Effector CD8-positive, alpha-beta T cell (primary cell): ENCODE measurements at regions not wholly inside any gene's neighbourhood (a gene's known extent, or its start where the extent isn't known, plus 50 kb on each side); places are given as distances from the start of the nearest gene placed in this dataset.

Experiments
- DNase-seq: peaks from one replicate; lab custom pipeline; 2025; lab: John Stamatoyannopoulos, UW

DNA sequence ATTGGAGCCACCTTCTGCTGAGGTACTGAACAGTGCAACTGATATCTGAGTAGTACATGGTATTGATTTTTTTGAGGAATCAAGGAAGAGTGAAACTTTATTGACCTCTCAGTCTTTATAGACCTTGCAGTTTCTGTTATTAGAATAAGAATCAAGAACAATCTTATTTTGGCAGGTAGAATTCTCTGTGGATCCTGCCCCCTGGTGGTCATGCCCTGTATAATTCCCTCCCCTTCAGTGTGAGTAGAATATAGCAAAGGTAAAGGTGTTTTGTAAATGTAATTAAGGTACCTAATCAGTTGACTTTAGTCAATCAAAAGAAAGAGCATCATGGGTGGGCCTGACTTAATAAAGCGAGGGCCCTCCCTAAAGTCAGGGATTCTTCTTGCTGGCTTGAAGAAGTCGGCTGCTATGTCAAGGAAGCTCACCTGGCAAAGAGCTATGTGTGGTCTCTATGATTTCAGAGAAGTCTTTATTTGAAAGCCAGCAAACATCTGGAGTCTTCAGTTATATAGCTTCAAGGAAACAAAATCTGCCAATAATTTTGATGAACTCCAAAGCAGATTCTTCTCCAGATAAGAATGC lies 142.8 kb downstream of the LSM5 start:
- DNase-seq: no peak

DNA sequence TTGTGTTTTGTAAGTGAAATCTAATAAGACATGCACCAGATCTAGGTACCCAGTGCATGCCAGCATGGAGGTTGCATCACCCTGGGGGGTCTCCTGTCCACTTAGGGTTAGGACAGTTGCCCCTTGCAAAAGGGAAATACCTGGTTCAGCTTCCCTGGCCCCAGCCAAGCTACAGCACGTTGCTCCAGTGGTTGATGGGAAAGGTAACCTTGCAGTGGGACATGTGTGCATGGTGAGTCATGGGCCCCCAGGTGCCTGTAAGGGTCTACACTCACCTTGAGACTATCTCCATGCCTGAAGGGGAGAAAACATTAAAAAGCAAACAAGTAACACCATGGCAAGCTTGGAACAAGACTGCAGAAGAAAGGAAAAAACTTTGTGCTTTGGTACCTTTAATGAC lies 143.9 kb downstream of the LSM5 start:
- DNase-seq: no peak

DNA sequence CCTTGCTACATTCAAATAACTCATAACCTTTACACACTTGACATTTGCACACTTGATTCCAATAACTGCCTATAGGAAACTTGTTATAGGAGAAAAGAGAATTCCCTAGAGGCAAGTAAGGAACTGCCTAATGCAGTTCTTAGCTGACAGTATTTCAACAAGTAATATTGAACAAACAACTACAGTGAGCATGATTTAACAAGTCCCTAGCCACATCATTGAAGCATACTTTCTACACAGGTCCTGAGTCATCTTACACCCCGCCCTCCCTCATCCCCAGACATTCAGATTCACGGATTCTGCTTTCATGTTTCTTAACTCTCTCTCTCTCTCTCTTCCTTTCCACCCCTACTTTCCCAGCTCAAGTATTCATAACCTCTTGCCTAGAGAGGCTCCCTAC lies 153.5 kb downstream of the LSM5 start:
- DNase-seq: no peak

DNA sequence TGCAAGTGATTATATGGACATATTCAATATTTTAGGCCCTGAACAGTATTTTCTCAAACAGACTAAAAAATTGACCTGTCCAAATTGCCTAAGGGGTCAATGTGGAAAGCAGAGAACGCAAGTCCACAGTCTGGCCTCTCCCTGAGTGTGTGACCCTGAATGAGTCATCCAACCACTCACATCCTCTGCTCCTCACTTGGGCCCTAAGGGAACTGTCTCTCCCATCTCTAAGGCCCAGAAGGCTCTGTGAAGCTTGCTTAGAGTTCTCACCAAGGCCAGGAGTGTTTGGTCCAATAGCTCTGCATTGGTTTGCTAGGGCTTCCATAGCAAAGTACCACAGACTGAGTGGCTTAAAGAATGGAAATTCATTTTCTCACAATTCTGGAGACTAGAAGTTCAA lies 155.1 kb downstream of the LSM5 start:
- DNase-seq: no peak

DNA sequence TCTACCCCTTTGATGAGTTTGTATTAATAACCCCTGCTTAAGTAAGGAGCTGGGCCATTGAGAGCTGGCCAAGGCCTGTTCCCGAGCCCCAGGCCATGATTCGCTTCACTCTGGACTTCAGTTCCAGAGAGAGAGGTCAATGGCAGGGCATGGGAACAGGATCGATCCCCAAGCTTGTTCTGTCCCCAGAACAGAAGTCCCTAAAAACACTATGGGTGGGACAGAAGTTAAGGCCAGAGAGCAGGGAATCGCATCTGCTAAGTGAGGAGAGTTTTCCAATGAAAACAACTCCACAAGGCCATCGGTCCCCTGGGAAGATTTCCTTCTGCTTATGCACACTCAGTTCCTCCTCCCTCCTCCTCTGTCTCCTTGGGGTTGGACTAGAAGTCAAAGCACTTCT lies 159.6 kb downstream of the LSM5 start:
- no peak for DNase-seq

DNA sequence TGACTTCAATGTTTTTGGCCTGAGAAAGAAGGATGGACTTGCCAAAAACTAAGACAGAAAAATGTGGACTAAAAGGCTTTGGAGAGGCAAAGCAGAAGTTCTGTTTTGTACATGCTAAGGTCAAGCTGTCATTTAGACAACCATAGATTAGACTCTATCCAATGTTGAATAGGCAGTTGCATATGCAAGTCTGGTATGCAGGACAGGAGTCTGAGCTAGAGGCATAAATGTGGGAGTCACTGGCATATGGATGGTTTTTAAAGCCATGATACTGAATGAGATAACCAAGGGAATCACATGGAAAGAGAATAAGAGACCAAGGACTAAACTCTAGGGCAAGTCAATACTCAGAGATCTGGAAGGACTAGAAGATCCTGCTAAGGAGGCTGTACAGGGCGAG lies 164.1 kb downstream of the LSM5 start:
- no peak for DNase-seq

DNA sequence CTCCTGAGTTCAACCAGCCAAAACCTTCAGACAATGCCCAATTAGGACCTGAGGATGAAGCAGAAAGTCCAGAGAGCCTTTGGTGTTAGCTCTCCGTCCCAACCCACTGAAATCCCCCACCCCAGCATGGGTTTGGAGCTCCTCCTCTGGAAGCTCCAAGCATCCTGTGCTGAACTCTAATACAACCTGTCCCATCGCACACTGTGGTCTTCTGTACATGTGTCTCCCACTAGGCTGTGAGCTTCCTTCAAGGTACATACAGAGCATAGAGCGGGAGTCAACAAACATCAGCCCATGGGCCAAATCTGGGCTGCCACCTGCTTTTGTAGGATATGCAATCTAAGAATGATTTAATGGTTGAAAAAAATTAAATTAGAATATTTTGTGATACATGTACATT lies 166.5 kb downstream of the LSM5 start:
- DNase-seq: no peak

DNA sequence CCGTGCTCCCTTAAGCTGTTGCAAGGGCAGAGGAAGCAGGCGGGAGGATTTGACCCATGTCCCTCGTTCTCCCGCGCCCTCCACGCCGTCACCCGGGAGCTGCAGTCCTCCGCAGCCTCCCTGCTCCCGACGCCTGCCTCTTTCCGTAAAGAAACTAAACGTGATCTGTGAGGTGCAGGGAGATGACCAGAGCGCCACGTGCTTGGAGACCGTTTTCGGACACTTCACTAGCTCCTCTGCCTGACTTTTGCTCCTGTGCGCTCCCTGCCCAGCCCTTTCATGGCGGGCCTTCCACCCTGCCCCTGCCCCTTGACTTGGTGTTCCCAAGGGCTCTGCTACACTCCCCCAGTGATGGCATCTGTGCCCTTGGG lies 171.2 kb downstream of the LSM5 start:
- DNase-seq: no peak

DNA sequence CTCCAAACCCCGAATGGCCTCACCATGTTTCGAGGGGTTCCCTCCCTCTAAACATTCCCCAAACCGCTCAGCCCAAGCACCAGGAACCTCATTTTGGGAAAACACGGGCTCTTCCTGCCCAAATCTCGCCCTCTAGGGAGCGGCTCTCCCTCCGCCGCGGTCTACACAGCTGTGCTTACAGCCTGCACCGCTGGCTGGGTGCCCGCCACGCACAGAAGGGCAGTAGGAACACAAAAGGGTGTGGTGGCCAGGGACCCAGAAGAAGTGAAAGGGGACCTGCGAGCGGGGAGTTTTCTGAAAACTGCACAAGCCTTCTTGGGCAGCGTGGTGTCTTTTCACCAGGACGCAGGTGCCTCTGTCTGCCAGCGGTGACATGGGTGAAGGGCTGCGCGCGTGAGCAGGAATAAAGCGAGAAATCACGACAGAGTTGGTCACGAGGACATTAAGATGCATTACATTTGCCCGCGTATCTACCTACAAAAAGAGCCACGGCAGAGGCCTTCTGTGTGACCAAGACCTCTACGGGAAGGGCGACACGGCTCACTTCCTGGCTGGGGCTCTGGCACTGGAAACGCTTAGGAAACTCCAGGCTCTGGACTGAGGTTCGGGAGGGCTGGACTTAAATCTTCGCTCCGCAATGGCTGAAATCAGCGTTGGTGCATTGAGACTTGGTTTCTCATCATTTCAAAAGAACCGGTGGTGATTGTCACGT lies 171.7 kb downstream of the LSM5 start:
- no peak for DNase-seq

DNA sequence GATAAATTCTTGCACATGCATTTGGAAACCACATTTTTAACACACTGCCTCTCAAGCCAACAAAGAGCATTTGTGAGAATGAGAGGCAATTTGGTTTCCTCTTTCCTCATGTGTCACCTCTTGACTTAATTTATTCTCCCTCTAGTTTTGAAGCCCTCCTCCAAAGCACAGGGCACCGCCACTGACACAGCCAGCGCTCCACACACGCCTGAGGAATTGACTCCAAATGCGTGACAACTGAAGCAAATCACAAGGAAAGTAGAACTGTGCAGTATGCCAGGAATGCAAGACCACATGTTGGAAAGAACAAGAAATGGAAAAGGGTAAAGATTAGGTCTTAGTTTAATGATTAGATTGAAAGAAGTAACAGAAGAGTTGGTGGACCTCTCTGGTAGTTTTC lies 173.3 kb downstream of the LSM5 start:
- DNase-seq: no peak

DNA sequence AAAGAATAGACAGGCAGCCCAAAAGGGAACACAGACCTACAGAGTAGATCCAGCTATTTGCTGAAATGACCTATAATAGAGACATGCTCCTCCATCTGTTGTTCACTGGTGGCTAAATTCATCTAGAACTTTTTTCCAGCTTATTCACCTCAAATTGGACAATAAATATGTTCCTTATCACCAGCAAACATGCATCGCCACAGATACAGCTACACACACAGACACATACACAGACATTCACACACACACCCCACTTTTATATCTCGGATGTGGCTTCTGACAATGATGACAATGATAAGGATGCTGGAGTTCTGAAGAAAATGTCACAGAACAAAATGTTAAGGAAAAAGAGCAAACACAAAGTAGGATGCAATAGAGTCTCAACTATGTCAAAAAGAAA lies 175.4 kb downstream of the LSM5 start:
- no peak for DNase-seq

DNA sequence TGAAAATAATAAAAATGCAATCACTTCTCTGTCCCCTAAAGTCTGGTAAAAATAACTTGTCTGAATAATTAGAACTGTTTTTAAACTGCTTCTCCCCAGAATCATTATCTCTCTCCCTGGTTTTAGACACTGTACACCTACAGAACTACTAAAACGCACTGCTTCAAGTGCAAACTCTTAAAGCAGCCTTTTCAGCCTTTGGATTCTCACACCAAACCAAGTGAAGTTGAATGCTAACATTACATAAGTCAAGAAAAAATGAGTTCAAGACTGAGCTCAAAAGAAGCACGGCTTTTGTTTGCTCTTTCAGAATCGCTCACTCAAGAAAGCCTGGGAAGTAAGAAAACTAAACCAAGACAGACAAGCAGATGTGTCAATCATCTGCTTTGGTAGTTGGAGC lies 188.8 kb downstream of the LSM5 start:
- no peak for DNase-seq

DNA sequence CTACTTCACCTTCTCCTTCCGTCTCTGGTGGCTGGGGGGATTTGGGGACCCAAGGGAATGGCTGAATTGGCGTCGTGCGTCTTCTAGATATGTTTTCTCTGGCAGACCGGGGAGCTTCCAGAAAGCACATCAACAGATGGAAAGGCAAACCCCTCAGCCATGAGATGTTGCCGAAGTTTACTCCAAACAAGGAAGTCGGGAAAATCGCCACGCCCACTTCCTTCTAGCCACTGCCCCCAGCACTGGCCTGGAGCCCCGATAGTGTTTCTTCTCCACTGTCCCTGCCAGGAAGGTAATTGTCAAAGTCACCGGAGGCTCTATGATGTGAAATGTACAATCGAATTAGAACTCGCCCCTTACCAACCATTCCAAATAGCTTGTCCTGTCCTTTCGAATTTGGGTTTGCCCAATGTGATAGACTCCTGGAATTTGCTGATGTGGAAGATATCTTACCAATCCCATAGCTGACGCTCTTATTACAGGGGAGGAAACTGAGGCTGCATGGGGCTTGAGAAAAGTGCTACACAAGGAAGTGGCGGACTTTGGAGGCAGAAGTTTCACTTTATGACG lies 191.0 kb downstream of the LSM5 start:
- no peak for DNase-seq

DNA sequence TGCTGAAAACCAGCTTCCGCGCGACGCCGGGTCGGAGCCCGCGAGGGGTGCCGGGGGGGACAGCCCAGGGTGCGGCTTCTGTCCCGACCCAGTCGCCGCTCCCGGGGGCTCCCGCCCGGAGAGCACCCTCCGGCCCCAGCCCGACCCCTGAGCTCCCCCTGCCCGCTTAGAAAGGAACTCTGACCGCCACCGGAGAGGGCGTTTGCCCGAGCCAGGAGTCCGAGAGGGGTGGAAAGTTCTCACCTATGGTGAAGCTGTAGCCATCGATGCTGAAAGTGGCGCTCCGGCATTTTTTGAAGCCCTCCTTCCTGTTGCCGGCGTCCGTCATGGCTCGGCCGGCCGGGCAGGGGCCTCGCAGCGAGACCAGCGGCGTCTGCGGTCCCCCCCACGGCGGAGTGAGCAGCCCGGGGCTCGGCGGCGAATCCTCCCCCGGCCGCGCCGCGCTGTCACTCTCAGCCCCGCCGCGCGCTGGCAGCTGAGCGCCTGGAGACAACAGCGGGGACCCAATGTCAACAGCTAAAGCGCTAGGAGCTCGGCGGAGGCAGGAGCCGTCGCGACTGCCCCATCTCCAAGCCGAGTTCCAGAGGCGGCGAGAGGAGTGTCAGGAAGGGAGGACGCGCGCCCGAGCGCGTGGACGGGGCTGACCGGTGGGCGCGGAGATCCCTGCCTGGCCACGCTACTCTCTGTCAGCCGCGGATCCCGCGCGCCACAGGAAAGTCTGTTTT lies 191.6 kb downstream of the LSM5 start:
- DNase-seq: no peak

DNA sequence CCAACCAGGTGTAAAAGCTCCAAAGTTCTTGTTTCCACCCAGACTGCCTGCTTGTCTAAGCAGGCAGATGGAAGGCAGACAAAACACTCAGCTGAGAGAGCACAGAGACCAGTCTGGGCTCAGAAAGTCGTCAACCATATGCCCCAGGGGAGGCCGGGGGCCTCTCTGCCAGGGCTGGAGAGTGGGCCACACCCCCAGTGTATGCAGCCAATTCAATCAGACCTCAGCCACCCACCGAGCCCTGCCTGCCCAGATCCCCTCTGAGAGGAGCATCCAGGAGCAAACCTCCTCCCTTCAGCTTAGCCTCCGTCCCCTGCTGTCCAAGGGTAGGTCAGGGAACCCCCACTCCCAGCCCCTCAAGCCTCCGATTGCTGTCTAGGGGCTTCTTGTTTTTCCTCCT lies 196.3 kb downstream of the LSM5 start:
- DNase-seq: no peak

DNA sequence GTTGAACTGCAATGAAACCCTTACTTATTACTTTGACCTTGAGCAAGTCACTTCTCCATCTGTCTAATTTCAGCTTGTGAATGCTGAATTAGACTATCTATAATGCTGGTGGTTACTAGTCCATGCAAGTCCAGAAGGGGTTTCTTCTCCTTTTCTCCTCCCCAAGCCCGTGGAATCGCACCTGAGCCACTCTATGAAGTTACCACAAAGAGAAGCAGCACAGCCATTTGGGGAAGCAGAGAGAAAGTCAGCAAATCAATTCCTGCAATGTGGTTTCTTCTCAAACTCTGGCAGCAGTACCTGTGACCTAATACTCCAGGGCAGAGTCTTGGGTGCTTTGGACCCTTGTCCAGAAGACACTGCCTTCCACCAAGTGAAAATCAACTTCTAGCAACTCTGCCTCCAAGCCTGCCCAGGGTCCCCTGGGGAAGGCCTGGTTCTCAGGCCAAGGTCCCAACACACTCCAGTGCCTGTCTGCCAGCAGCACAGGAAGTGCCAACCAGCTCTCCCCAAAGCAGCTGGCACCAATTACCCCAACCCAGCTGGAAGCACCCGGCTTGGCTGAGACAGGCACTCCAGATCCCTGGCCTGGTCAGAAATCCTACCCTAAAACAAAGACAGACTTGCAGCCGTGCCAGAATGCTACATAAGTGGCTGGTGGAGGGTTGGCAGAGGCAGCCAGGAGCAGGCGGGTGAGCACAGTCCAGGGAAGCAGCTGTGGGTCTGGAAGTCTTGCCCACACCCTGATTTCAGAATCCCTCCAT lies 200.3 kb downstream of the LSM5 start:
- no peak for DNase-seq

DNA sequence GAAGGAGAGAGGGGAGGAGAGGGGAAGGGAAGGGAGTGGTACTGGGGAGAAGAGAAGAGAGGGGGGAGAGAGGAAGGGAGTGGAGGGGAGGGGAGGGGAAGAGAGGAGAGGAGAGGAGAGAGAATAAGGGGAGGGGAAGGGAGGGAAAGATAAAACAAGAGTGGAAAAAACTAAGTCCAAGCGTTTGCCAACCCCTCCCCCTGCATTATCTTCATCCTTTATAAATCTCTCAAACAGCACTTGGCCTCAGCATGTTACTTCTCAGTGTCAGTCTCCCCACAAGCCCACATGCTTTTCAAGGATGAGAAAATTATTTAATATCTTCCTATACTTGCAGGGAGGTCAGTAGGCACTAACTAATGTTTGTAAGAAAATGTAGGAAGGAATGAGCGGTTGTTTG lies 204.5 kb downstream of the LSM5 start:
- DNase-seq: no peak

DNA sequence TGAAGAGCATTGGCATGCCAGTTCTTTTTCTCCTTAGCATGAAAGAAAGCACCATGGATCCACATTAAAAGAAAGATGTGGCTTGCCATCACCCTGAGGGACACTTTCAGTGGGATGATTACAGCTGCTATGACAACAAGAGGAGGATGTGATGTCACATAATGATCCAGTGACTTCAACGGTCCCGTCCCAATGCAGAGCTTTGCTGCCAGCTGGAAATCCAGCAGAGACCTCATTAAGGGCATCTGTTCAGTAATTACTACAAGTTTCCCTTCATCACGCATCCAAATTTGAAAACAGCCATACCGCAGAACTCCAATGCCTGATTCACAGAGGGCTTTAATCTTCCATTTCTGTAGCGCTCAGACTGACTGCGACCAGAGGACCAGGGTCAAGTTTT lies 206.6 kb downstream of the LSM5 start:
- DNase-seq: no peak

DNA sequence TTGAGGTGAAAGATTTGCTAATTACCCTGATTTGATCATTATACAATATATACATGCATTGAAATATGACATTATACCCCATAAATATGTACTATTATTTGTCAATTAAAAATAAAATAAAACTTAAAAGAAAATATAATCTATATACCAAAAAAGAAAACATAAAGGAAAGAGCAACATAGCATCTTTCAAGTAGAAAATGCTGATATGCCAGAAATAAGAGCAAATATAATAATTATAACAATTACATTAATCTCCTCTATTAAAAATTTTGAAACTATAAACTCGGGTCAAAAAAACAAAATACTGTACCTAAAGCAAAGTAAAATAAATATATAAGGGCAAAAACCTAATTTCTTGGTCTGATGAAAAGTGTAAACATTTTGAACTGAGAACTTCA lies 209.3 kb upstream of the PDE1C start:
- DNase-seq: no peak

DNA sequence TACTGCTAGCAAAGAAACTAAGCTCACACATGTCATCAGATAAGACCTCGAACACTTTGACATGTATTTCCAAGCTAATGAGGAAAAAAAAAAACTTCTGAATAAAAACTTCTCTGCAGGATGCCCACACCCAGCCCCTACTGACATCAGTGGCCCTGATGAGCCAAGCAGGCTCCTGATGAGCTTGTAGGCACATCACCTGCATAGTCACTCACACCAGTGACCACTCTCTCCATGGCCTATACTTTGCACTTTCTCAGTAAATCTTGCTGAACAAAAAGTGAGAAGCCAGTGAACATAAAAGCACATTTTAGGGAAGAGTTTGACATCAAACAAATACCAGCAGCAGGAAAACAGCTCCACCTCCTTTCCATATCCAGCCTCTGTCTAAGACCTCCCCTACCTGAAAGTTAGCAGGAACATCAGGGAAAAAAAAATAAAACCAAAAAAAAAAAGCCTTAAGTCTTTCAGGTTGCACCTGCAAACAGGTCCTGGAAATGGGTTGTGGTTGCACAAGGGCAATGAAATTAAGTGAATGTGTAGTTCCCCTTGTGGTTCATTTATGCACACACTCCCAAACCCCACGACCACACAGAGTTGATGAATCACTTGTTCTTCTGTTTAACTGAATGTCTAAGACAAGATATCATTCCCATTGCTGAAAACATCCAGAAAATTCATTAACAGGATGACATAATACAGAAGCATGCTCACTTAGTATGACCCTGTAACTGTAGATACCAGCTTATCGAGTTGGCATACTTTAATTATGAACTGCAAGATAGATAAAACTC lies 205.2 kb upstream of the PDE1C start:
- no peak for DNase-seq

DNA sequence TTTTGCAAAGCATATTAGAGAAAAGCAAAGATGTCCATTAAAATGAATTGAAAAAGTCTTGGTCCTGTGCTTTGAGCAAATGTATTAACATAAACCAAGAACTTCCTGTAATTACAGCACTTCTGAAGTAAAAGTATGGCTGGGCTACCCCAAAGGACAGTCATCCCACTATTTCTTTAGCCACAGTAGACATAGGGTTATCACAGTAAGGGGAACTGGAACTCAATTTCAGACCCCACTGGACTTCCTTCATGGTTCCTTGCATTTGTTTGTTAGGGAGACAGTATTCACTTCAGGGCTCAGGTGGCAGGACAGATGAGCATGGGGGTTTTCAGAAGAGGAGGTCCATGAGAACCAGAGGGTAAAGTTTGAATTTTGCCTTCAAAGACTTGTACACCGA lies 203.1 kb upstream of the PDE1C start:
- DNase-seq: no peak
